ENCODE measurements at regions not wholly inside any gene's neighbourhood (a gene's known extent, or its start where the extent isn't known, plus 50 kb on each side); places are given as distances from the start of the nearest gene placed in this dataset.

DNA sequence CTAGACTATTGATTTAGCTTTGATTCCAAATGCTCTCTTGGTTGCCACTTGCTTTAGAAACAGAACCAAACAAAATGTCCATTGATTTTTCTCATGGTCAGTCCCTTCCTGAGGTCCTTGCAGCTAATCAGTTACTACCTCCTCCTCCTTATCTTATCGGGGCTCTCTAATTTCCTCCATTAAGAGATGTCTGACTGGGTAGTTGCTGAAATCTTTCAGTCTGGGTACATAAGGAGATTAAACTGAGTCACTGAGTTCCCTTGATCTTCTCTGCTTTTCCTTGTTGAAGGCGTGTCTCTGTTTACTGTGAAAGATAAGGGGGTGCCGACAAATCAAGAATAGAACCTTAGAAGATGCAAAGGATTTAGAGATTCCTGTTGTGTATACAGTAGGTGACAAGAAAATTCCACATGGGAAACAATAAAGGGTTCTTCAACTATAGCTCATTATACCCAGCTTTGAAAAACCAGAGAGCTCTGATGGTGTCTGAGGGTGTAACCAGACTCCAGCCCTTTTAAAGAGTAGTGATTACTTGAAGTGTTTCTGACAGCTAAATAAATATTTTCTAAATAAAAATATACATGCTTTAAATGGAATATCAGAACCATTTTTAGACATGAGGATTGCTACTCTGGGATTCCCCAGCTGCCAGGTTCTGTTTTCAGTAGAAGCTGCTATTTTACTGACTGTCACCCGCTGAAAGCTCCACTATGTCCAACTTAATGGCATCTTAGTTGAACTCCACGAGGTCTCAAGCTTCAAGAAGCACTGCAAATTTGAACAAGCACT is 791.3 kb upstream of the SOX9 start:
- no peak for TF ChIP-seq POLR2A (IDR thresholded peaks at IDR 0.05)
- TF ChIP-seq, protein P1, sequence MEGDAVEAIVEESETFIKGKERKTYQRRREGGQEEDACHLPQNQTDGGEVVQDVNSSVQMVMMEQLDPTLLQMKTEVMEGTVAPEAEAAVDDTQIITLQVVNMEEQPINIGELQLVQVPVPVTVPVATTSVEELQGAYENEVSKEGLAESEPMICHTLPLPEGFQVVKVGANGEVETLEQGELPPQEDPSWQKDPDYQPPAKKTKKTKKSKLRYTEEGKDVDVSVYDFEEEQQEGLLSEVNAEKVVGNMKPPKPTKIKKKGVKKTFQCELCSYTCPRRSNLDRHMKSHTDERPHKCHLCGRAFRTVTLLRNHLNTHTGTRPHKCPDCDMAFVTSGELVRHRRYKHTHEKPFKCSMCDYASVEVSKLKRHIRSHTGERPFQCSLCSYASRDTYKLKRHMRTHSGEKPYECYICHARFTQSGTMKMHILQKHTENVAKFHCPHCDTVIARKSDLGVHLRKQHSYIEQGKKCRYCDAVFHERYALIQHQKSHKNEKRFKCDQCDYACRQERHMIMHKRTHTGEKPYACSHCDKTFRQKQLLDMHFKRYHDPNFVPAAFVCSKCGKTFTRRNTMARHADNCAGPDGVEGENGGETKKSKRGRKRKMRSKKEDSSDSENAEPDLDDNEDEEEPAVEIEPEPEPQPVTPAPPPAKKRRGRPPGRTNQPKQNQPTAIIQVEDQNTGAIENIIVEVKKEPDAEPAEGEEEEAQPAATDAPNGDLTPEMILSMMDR (IDR thresholded peaks at IDR 0.05), result no peak

Data from vagina (tissue), 2 donors.